Activated CD4-positive, CD25-positive, alpha-beta regulatory T cell treated with anti-CD3 and anti-CD28 coated beads, Interleukin-2, amount 50 U/mL, for 72 hours (primary cell): ENCODE measurements at regions not wholly inside any gene's neighbourhood (a gene's known extent, or its start where the extent isn't known, plus 50 kb on each side); places are given as distances from the start of the nearest gene placed in this dataset.
A peak's percentile ranks its signal among the peaks of the same experiment; 100 is the strongest.

Experiments
- DNase-seq: peaks from one replicate; pipeline ENCODE4 v3.0.0; 2021

GRCh38 chr15:66615846-66616245, 50.0 kb upstream of the LCTL start:
- DNase-seq = no peak

- no peak for DNase-seq
Measured at GRCh38 chr15:66617137-66618090, 51.6 kb upstream of the LCTL start.

DNA sequence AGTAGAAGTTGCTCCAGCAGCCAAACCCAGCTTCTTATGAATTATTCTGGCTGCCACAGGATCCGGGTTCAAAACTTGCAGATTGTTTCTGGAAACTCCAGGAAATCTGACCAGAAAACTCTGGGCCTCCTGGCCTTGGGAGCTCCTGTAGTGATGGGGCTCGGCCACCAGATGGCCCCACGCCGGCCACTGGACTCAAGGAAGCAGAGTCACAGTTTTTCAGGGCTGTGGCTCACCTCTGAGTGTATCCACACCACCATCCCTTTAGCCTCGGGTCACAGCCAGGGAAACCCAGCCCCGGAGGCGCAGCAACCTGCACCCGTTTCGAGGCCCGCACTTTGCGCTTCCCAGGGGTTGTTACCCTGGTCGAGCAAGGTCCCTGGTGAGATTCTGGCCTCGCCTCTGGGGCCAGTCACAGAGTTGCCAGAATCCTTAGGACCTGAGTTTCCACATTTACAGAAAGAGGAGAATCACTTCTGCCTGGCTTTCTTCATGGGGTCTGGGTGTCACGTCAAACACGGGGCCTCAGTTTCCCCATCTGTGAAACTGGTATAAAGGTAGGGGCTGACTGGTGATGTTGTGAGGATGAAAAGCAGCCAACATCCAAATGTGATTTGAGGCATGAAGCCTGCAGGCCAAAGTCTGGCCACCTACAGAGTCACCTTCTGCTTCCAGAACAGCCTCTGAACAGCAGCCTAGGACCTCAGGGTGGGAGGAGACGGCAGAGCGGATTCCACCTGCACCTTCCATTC, 53.5 kb upstream of the LCTL start:
- DNase-seq = peak; percentile 52

GRCh38 chr15:66620341-66620740, 54.5 kb upstream of the LCTL start:
- no peak for DNase-seq

GRCh38 chr15:66620744-66621344, 55.0 kb upstream of the LCTL start:
- no peak for DNase-seq

DNA sequence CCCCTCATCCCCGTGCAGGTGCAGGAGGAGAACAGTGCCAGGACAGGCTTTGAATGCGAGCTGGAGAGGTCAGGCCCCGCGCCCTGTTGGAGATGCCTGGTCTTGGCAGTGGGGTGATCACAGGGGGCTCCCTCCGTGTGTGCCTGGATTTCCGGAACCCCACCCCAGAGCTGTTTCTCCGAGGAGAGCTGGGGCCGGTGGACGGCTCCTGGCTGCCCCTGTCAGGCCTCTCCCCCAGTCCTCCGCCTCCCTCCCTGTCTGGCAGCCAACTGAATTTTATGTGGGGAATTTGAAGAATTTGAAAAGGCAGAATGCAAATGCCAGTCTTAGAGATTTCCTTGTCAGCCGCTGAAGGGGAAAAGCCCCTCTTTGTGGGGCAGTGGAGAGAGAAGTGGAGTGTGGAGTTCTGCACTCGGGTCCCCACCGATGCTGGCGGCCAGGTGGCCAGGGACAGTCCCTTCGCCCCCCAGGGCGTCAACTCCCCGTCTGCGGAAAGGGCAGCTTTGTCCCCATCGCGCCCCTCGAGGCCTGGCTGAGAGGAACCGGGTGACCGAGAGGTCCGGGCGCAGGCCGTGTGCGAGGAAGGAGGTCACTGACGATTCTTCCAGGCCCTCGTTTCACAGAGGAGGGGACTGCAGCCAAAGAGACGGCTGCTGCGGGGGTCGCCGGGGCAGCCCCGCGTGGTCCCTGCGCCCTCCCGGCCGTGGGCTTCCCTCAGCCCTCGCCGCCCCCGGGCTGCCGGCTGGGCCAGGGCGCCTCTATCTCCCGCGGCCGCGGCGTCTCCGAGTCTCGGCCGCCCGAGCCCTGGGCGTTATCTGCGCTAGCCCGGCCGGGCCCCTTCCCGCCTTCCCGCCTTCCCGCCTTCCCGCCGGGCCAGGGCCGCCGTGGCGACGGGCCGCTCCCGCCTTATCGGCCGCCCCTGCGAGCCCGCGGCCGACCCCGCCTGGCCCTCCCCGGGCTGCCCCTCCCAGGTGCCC, 56.0 kb upstream of the LCTL start:
- DNase-seq = no peak

DNA sequence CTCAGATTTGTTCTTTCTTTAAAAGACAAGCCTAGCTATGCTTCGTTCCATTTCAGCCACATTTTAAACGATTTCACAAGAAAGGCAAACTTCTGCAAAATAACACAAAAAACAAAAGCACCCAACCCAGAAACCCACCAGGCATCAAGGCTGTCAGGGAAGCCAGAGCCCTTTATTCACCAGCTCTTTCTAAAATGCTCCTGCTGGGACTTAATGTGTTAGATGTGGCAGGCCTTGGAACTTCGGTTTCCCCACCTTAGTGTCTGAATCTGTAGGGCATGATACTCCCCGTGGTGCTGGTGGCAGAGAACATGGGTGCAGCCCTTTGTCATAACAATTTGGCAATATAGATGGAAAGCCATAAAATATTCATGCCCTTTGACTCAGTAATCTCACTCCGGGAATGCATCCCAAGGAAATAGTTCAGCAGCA, 56.8 kb upstream of the LCTL start:
- DNase-seq = no peak

DNA sequence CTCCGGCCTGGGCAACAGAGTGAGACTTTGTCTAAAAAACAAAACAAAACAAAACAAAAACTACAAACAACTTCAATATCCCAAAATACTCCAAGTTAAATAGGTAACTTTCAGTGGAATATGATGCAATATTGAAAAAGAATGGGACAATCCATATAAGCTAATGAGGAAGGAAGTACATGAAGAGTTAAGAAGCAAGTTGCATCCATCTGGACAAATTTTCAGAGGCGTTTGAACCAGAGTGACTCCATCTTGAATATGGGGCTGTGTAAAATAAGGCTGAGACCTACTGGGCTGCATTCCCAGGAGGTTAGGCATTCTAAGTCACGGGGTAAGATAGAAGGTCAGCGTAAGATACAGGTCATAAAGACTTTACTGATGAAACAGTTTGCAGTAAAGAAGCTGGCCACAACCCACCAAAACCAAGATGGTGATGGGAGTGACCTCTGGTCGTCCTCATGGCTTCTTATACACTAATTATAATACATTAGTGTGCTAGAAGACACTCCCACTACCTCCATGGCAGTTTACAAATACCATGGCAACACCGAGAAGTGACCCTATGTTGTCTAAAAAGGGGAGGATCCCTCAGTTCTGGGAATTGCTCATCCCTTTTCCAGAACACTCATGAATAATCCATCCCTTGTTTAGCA, 58.1 kb upstream of the LCTL start:
- DNase-seq = no peak

- DNase-seq = no peak
Measured at GRCh38 chr15:66625531-66625930, 59.7 kb upstream of the LCTL start.

GRCh38 chr15:66625974-66626373, 60.2 kb upstream of the LCTL start:
- DNase-seq = no peak

GRCh38 chr15:66628976-66629723, 63.4 kb upstream of the LCTL start:
- no peak for DNase-seq

DNA sequence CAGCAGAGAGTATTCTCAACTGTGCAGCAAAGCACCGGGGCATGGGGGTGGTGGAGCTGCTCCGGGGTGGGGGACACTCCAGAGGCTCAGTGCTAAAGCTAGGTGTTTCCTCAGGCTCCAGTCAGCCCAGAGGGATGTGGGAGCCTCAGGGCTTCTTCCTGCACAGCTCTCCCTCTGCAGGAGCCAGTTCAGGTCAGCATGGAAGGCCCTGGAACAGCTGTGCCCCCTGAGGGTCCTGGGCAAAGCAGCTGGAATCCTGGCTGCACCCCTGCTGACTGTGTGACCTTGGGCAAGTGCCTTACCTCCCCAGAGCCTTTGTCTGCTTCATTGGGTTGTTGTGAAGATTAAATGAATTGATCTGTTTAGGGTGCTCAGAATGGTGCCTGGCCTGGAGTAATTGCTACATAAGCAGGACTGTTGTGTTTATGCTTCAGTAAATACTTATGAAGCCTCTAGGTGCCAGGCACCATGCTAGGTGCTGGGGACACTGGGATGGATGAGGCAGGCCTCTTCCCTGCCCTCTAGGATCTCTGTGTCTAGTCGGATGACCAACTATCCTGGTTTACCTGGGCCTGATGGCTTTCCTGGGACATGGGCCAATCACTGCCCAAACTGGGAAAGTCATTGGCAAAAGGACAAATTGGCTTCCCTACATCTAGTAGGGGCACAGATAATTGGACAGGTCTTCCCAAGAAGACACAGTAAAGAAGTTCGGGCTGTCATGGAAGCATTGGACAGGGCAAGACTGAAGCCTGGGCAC, 64.2 kb upstream of the LCTL start:
- no peak for DNase-seq

GRCh38 chr15:66630801-66631351, 65.1 kb upstream of the LCTL start:
- no peak for DNase-seq

DNA sequence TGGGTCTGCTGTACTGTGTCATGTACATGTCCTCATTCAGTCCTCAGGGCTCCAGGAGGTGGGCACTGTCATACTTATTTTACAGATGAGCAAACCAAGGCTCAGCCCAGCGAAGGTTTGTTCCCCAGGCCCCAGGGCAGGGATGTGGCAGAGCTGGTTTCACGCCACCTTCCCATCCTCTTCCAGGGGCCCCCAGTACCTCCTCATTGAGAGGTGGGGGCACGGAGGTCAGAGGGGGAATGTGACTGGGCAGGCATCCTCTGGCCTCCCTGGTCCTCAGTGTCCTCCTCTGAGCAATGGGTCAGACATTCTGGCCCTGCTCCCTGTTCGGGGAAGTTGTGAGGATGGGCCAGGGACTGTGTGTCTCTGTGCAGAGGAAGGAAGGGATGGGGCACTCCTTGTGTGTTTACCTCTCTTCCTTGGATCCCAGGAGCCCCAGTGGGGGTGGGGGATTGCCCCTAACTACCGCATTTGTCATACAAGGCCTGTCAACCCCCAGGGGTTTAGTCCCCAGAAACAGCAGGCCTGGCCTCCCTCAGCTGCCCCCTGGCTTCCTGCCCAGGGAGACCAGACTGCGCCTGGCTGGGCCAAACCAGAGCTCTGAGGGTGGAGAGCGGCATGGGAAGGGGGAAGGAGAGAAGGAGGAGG, 65.9 kb upstream of the LCTL start:
- no peak for DNase-seq

DNA sequence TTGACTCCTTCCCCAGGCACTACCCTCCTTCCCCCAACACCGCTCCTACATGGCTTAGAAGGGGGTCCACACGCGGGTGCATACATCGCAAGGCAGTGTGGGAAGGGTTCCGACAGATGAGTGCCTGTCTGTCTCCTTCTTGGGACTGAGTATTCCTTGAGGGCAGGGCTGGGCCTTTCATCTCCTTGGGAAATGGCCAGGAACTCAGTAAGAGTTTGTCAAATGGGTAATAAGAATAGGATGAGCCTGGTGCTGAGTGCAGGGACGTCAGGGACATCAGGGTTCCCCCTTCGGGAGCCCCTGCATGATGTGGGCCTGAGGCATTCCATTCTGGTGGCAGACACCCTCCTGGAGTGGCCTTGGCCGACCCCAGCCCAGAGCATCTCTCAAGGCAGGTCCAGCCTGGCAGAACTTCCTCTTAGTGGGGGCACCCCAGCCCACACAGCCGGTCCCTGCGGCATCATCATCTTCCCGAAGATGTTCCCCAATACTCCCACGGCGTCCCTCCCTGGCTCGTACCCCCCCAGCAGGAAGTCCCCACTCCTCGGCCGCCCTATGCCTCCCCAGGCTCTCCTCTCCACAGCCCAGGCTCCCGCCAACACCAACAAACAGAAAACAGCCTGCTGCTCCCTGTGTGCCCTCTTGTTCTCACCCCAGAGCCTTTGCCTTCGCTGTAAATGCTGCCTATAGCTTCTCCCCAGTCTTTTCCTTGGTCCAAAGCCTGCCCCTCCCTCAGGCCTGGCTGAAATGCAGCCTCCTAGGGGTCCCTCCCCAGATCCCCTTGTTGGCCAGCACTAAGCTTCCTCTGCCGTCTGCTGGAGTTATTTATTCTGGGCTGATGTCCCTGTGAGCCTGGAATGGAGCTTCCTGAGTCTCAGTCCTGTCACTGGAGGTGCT, 67.5 kb upstream of the LCTL start:
- DNase-seq = no peak

DNA sequence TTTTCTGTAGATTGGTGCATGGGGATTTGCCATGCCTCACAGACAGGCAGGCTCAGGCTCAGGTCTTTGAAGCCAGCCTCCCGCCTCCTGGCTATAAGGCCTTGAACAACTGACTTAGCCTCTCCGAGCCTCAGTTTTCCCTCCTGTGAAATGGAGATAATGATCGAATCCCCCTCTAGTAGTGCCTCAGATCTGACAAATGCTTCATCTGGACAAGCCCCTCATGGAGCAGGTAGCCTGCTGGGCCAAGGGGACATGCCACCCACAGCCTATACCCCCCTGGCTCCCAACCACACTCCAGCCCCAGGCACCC, 68.1 kb upstream of the LCTL start:
- DNase-seq = no peak

- DNase-seq = no peak
Measured at GRCh38 chr15:66634540-66634939, 67.5 kb upstream of the SMAD6 start.

DNA sequence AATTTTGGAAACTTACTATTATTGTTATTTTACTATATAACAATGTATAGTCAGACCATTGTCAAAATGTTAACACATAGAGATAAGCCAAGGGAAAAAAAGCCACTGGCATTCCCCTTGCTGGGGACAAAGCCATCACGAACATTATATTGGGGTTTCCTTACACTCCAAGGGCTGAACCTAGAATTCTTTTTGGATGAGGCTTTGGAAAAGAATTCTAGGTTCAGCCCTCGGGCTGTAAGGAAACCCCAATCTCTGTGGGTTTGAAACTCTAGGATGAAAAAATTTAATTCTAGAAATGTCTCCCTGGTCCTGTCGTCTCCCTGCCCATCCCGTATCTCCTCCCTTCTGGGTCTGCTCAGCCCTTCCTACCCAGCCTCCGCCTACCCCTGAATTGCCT, 67.0 kb upstream of the SMAD6 start:
- no peak for DNase-seq

GRCh38 chr15:66635817-66636216, 66.2 kb upstream of the SMAD6 start:
- no peak for DNase-seq
